ENCODE measurements at regions not wholly inside any gene's neighbourhood (a gene's known extent, or its start where the extent isn't known, plus 50 kb on each side); places are given as distances from the start of the nearest gene placed in this dataset.

GRCh38 chr22:27672721-27673418 is 128.7 kb downstream of the MN1 start:
- Histone ChIP-seq H3K36me3 (ENCODE audit: insufficient read depth, low read length) (no peaks in the 10 kb centered on the region), H3K4me2 (ENCODE audit: low read length) (no peak overlapping the region), H3K27me3 (ENCODE audit: insufficient read depth, low read length) (no peaks in the 10 kb centered on the region), H3K9me3 (ENCODE audit: insufficient read depth, low read depth, low read length) (no peaks in the 10 kb centered on the region), H3K27ac (ENCODE audit: low read depth, low read length) (no peak overlapping the region), H3K9ac (ENCODE audit: low read length) (no peak overlapping the region), H3K4me3 (ENCODE audit: insufficient read depth, low read depth, low read length) (no peak overlapping the region), H3K79me2 (ENCODE audit: insufficient read depth, low read length) (no peaks in the 10 kb centered on the region), H2AFZ (ENCODE audit: low read depth, low read length) (no peak overlapping the region), H3K4me1 (ENCODE audit: insufficient read depth, low read length) (peaks cover 21% of the 10 kb centered on the region), H4K20me1 (ENCODE audit: insufficient read depth, low read length) (no peaks in the 10 kb centered on the region)
- DNase-seq (ENCODE audit: low read depth) (no peak), FAIRE-seq (no peak)
- Mint-ChIP-seq H3K36me3 (ENCODE audit: low read depth, unreplicated experiment) (peaks cover 2% of the 10 kb centered on the region), H3K27me3 (ENCODE audit: low read depth, unreplicated experiment) (peaks cover 3% of the 10 kb centered on the region), H3K27ac (ENCODE audit: unreplicated experiment) (no peak overlapping the region), H3K4me3 (ENCODE audit: unreplicated experiment) (no peak overlapping the region), H3K4me1 (ENCODE audit: low read depth, unreplicated experiment) (peaks cover 12% of the 10 kb centered on the region), H3K9me3 (ENCODE audit: unreplicated experiment) (peaks cover 6% of the 10 kb centered on the region)
- no peak for TF ChIP-seq EZH2 (IDR thresholded peaks at IDR 0.05; ENCODE audit: insufficient read depth, low read length)
- no peak for TF ChIP-seq CTCF (IDR thresholded peaks at IDR 0.05; ENCODE audit: insufficient read depth, low read depth, low read length)

GRCh38 chr22:27673839-27674238 is 127.7 kb downstream of the MN1 start:
- Histone ChIP-seq H3K4me2 (ENCODE audit: low read length) (no peak overlapping the region), H3K27ac (ENCODE audit: low read depth, low read length) (no peak overlapping the region), H4K20me1 (ENCODE audit: insufficient read depth, low read length) (no peaks in the 10 kb centered on the region), H3K9ac (ENCODE audit: low read length) (no peak overlapping the region), H2AFZ (ENCODE audit: low read depth, low read length) (no peak overlapping the region), H3K79me2 (ENCODE audit: insufficient read depth, low read length) (no peaks in the 10 kb centered on the region), H3K36me3 (ENCODE audit: insufficient read depth, low read length) (no peaks in the 10 kb centered on the region), H3K4me3 (ENCODE audit: insufficient read depth, low read depth, low read length) (no peak overlapping the region), H3K27me3 (ENCODE audit: insufficient read depth, low read length) (peaks cover 4% of the 10 kb centered on the region), H3K9me3 (ENCODE audit: insufficient read depth, low read depth, low read length) (no peaks in the 10 kb centered on the region), H3K4me1 (ENCODE audit: insufficient read depth, low read length) (peaks cover 20% of the 10 kb centered on the region)
- H3K27ac Mint-ChIP-seq (ENCODE audit: unreplicated experiment), result no peak overlapping the region
- H3K4me3 Mint-ChIP-seq (ENCODE audit: unreplicated experiment), result no peak overlapping the region
- H3K27me3 Mint-ChIP-seq (ENCODE audit: low read depth, unreplicated experiment), result peaks cover 3% of the 10 kb centered on the region
- H3K9me3 Mint-ChIP-seq (ENCODE audit: unreplicated experiment), result peaks cover 4% of the 10 kb centered on the region
- FAIRE-seq (no peak), DNase-seq (ENCODE audit: low read depth) (no peak)
- H3K36me3 Mint-ChIP-seq (ENCODE audit: low read depth, unreplicated experiment), result peaks cover 2% of the 10 kb centered on the region
- H3K4me1 Mint-ChIP-seq (ENCODE audit: low read depth, unreplicated experiment), result peaks cover 11% of the 10 kb centered on the region
- TF ChIP-seq EZH2 (IDR thresholded peaks at IDR 0.05; ENCODE audit: insufficient read depth, low read length) (no peak), CTCF (IDR thresholded peaks at IDR 0.05; ENCODE audit: insufficient read depth, low read depth, low read length) (no peak)

GRCh38 chr22:27674261-27674923 is 127.2 kb downstream of the MN1 start:
- H3K4me3 ChIP-seq (ENCODE audit: insufficient read depth, low read depth, low read length), result no peak overlapping the region
- peaks cover 2% of the 10 kb centered on the region for H3K36me3 Mint-ChIP-seq (ENCODE audit: low read depth, unreplicated experiment)
- H3K27me3 ChIP-seq (ENCODE audit: insufficient read depth, low read length), result peaks cover 7% of the 10 kb centered on the region
- peaks cover 3% of the 10 kb centered on the region for H3K27me3 Mint-ChIP-seq (ENCODE audit: low read depth, unreplicated experiment)
- FAIRE-seq (no peak), DNase-seq (ENCODE audit: low read depth) (no peak)
- H3K4me1 ChIP-seq (ENCODE audit: insufficient read depth, low read length), result peaks cover 15% of the 10 kb centered on the region
- no peaks in the 10 kb centered on the region for H3K9me3 ChIP-seq (ENCODE audit: insufficient read depth, low read depth, low read length)
- H3K9ac ChIP-seq (ENCODE audit: low read length), result no peak overlapping the region
- no peak overlapping the region for H3K27ac Mint-ChIP-seq (ENCODE audit: unreplicated experiment)
- H3K36me3 ChIP-seq (ENCODE audit: insufficient read depth, low read length), result no peaks in the 10 kb centered on the region
- H3K27ac ChIP-seq (ENCODE audit: low read depth, low read length), result no peak overlapping the region
- H3K79me2 ChIP-seq (ENCODE audit: insufficient read depth, low read length), result no peaks in the 10 kb centered on the region
- no peak overlapping the region for H3K4me3 Mint-ChIP-seq (ENCODE audit: unreplicated experiment)
- H2AFZ ChIP-seq (ENCODE audit: low read depth, low read length), result no peak overlapping the region
- H3K4me2 ChIP-seq (ENCODE audit: low read length), result no peak overlapping the region
- peaks cover 2% of the 10 kb centered on the region for H3K9me3 Mint-ChIP-seq (ENCODE audit: unreplicated experiment)
- peaks cover 12% of the 10 kb centered on the region for H3K4me1 Mint-ChIP-seq (ENCODE audit: low read depth, unreplicated experiment)
- TF ChIP-seq CTCF (IDR thresholded peaks at IDR 0.05; ENCODE audit: insufficient read depth, low read depth, low read length) (no peak), EZH2 (IDR thresholded peaks at IDR 0.05; ENCODE audit: insufficient read depth, low read length) (no peak)
- H4K20me1 ChIP-seq (ENCODE audit: insufficient read depth, low read length), result no peaks in the 10 kb centered on the region

All from astrocyte (in vitro differentiated cells and primary cell).